ENCODE measurements at regions not wholly inside any gene's neighbourhood (a gene's known extent, or its start where the extent isn't known, plus 50 kb on each side); places are given as distances from the start of the nearest gene placed in this dataset.
A peak's percentile ranks its signal among the peaks of the same experiment; 100 is the strongest.
"Not testable (repeated sequence)": the region's sequence is repeated elsewhere in the genome, so short reads cannot be mapped to it uniquely, and the experiment has no call there.

DNA sequence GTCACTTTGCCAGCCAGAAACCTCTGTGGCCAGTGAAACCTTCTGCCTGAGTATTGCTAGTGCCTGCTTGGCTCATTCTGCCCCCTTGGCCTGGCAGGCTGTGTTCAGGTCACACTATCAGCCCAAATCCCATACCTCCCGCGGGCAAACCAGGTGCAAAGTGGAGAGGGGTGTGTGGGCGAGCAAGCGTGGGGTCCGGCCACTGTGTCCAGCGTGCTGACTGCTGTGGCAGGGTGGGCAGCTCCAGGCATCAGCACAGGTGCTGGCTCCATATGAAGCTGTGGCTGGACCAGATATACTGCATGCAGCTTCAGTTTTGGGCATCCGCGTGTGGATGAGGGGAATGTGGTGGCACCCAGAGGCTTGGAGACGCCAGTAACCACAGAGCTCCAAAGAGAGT, 576.5 kb upstream of the EDIL3 start:
- DNase-seq, result no peak

DNA sequence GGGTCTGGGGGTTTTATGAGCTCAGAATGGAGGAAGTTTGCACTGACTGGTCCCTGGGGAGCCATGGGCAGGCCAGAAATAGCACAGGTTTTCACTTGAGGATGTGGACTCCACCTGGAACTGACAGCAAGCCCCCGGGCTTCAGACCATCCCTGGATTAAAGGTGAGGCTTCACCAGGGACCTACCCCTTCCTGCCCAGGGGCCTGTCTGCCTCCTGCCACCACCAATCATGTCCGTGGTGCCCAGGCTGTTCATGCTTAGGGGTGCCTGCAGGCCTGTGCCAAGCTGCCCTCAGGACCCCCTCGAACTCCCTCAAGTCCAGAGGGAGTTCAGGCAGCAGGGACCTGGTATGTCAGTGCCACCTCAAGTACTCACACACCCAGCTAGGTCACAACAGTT, 577.2 kb upstream of the EDIL3 start:
- no peak for DNase-seq

DNA sequence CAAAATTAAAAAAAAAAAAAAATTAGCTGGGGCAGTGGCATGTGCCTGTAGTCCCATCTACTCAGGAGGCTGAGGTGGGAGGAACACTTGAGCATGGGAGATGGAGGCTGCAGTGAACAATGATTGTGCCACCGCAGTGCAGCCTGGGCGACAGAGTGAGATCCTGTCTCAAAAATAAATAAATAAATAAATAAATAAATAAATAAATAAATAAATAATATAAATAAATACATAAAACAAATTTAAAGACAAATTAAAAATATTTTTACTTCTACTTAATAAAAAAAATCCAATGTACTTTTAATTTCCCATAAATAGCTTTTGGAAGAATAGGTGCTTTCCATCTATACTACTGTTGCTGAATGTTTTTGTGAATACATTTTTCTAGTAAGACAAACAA, 598.4 kb upstream of the EDIL3 start:
- DNase-seq, result no peak

DNA sequence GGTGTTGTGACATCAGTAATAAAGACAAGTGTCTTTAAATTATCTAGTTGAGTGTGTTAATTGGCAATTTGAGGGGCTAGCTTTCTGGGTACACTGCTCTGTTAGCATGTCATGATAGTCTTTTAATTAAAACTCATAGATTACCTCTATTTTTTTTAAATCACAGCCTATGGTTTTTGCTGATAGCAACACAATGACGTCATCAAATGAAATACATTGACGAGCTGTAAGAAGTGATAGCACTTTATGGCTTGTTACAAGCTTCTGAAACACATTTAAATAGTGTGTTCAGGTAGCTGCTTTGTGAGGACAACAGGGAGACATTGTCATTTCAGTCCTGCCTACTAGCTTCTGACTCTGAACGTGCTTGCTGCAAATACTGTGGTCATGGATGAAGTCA, 600.5 kb upstream of the EDIL3 start:
- DNase-seq, result no peak

DNA sequence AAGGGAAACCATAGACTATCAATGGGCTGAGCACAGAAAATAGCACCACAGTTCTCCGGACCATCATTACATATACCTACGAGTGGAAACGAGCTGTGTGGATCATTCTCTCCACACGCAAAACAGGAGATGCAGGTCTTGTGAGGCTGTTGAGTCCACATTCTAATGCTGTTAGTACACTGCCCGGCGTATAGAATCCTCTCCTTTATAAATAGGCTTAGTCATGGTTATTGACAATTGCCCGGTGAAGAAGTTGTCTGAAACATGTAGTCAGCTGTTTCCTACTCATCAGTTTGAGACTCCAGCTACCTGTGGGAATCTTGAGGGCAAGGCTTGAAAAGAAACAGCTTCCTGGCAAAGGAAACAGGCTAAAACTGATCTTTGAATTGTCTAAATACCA, 602.0 kb upstream of the EDIL3 start:
- no peak for DNase-seq

DNA sequence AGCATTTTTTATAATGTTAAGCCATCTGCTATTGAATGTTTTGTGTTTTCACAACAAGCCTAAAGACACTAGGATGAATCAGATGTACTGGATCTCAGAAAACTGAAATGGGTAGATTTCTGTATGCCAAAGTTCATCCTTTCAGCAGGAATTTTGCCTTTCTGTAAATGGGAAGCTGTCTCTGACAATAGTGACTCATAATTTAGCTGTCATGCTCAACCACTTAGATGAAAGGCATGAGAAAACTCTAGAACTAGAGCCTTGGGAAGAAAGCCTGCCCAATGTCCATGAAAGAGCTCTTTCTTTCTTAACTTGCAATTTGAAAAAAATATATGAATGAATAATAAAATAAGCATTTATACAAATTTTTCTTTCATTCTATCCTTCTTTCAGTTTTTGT, 616.0 kb upstream of the EDIL3 start:
- peak; percentile 54 for DNase-seq

DNA sequence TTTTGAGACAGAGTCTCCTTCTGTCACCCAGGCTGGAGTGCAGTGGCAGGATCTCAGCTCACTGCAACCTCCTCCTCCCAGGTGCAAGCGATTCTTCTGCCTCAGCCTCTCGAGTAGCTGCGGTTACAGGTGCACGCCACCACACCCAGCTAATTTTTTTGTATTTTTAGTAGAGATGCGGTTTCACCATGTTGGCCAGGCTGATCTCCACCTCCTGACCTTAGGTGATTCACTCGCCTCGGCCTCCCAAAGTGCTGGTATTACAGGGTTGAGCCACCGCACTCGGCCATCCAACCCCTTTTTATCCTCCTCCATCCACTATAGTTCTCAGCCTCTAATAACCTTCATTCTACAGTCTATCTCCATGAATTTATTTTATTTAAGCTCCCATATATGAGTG, 617.3 kb upstream of the EDIL3 start:
- not testable (repeated sequence) for DNase-seq

DNA sequence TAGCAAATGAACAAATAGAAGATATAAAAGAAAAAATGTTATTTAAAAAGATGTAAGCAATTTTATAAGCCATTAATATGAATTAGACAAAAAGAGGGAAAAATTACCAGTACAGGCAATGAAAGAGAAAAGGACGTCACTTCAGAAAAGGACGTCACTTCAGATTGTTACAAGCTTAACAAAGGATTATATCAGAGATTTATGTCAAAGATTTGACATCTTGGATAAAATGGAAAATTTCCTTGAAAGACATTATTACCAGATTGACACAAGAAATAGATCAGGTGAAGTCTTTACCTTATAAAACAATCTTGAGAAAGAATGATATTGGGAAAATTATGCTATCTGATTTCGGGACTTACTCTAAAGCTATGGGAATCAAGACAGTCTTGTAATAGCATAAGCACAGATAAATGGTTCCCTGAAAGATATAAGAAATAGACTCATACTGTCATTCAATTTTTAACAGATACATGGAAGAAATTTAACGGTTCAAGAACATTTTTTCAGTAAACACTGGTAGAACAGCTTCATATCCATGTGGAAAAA, 625.4 kb upstream of the EDIL3 start:
- DNase-seq, result no peak

DNA sequence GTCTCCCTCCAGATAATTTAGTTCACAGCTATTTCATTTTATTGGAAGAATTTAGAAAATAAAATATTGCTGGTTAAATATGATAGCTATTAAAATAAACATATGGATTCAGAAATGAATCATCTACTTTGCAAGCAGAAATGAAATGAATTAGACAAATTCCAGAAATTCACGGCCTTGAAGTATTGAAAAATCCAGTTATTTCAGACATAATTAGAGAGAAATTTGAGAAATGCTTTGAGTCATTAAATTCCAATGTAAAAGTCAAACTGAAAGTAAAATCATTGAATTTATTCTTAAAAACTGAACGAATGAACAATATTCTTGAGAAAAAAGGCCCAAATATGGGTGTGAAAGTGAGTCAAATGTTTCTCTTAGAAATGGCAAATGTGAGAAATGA, 632.6 kb upstream of the EDIL3 start:
- peak; percentile 18 for DNase-seq

DNA sequence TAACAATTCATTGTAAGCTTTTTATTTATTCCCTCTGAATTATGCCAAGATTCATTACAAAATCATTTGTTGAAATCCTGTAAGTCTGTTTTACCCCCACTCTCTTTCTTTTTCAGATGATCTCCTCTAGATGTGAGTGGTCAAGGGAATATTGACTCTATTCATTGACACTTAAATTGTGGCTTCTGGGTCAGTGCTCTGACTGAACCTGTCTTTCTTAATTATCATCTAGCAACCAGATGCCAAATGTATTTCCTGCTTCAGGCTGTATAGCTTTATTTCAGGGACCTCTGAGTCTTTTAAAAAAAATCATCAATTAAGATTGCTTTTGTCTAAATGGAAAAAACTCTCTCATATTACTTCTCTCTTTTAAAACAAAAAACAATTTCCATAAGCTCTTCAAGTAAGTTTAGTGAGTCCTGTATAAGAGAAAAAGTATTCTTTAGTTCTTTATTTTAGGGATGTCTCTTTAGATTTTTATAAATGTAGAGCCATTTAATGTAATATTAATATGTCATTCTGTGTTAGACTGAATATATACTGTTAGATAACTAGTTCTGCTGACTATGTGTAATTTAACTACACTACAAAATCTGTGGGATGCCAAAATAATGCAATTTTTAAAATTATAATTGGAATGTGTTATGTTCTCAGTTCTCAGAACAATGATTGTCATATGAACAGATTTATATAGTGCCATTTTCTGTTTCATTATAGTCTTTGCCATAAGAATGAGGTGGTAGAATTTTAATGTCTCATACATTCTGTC, 645.8 kb upstream of the EDIL3 start:
- DNase-seq, result no peak

DNA sequence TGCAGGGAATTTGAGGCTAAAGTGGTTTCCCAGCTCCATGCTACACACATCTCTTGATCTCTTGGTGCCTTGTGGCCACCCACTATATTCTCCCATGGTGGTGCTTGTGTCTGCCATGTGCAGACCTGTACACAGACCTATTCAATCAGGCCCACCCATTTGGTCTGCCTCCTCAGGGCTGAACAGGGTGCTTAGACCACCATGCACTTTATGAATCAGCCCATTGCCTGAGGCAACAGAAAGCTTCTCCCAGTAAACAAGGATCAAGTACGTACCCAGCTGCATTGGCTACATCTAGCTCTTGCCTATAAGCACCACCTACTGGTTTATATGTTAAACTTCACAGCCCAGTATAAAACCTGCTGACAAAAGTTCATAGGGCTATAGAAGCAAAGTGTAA, 664.3 kb upstream of the EDIL3 start:
- peak; percentile 62 for DNase-seq

DNA sequence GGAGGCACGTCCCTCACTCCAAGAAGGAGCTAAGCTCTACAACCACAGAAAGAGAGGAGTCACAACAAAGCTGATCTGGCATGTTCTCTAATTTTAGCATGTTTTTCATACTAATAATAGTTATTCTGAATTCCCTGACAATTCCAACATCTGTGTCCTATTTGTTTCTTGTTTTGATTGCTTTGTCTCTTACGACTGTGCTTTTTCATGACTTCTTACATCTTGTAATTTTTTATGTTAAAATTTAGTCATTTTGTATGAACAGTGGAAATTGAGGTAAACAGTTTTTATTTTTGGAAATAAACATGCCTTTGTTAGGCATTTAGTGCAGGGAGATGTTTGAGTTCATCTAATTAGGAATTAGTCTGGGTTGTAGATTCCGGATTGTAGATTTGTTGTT, 668.1 kb upstream of the EDIL3 start:
- no peak for DNase-seq

DNA sequence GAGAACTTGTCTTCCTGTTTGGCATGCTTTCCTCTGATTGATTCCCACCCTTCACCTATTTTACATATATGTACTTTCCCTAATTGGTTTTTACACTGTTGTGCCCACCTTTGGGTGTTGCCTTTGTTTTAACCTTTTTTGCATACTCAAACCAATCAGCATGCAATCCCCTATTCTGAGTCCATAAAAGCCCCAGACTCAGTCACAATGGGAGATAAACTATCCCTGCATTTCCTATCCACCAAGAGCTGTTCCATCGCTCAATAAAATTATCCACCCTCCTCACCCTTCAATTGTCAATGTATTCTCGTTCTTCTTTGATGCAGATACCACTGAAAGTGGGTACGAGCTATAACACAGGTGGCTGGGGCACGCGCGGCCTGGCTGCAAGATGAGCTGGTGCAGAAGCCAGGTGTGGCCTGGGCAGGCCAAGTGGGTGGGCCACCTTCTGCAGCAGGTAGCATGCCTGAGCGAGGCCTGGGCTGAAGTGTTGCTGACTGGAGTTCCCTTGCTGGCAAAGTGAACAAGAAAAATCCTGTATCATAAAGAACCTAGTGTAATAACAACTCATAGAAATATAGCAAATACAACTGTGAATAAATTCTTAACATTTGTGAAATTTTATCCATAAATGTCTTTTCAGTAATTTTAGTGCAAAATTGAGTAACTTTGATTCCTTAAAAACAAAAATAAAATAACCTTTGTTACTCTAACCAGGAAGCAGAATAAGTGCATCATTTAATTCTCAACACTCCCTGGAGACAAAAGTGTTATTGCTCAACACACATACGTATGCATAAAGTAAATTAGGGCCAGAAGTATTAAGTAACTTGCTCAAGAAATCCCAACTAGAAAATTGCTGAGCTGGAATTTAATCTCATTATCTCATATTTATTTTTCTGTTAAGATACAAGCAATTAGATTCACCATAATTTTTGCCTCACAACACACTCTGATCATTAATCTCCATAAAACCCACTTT, 685.3 kb upstream of the EDIL3 start:
- DNase-seq, result peak; percentile 8

DNA sequence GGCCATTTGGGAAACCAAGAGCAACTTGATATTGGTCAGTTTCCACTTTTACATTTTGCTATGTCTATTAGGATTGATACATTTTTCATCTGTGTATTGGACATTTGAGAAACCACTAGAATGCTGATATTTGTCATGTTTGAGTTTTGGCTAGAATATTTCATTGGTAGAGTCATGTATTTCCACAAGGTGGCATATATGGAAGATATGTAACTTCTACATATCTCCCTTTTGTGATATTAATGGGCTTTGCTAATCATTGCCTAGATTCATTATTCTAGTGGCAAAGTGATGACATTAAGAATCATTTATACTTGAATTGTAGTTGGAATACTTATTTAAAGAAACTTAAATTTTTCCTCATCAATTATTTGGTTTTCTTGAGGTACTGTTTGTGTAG, 692.9 kb upstream of the EDIL3 start:
- no peak for DNase-seq

DNA sequence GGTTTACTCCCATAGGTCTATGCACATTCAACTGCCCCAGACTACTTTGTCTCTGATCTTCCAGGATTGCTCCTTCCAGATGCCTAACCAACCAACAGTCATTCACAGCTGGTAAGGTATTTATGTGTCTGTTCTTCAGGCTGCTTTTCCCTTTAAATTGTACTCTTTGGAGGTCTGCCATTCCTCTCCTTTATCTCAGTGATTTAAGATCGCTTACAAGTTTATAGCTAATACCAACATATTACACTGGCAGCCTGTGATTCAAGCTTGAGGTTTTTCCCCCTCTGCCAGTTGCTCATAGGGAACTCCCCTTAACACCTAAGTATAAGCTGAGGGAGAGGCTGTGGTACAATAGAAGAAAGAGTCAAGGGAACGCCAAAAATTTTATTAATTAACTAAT, 711.7 kb upstream of the EDIL3 start:
- no peak for DNase-seq

DNA sequence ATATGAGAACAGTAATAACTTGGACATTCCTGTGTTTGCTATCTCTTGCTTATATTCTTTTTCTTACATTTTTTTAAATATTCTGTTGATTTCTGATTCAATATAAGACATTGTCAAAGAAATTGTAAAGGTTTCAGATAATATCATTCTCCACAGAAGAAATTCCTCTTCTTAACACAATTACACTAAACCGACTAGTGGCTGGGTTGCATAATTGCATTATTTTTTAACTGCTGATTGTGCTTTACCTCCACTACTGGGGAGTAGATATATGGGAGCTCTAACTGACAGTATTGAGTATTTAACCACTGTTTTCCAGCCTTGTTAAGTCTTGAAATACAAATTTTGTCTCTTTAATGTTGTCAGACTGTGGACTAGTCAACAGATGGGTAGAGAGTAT, 723.8 kb upstream of the EDIL3 start:
- no peak for DNase-seq

DNA sequence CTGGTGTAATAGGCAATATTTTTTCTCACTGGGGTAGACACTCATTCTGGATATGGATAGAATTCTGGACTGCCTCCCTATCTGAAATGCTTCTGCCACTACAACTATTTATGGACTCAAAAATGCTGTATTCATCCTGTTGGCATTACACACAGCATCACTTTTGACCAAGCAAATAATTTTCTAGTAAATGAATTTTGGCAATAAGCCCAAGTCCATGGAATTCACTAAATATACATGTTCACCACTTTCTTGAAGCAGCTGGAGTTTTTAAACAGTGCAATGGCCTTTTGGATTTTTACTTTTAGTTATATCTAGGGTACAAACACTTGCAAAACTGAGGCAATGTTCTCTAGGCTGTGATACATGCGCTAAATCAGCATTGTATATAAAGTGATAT, 724.9 kb upstream of the EDIL3 start:
- DNase-seq, result peak; percentile 3

DNA sequence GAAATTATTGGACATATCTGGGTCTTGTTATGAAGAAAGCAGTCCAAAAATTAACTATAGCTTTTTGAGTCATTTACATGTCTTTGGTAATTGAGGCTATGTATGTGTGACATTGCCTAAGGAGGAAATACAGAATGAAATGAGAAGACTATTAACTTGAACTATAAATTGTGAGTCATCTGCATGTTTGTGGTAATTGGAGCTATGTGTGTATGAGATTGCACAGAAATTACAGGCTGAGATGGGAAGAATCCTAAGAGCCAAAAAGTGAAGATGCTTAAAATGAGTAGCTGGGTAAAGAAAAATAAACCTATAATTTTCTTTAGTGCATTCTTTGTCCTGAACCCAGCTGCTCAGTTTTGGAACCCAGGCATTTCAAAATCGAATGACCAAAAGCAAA, 747.6 kb upstream of the EDIL3 start:
- DNase-seq, result peak; percentile 74

DNA sequence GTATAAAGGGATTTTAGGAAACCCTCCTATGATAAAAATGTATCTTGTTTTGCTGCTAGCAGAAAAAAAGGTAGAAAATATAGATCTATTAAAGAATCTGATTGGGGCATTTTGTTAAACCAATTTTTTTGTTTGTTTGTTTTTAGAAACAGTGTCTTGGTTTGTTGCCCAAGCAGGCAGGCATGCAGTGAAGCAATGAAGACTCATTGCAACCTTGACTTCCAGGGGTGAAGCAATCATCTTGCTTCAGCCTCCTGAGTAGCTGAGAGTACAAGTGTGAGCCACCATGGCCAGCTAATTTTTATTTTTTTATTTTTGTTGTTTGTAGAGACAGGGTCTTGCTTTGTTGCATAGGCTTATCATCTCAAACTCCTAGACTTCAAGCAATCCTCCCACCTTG, 755.8 kb upstream of the EDIL3 start:
- DNase-seq, result no peak

DNA sequence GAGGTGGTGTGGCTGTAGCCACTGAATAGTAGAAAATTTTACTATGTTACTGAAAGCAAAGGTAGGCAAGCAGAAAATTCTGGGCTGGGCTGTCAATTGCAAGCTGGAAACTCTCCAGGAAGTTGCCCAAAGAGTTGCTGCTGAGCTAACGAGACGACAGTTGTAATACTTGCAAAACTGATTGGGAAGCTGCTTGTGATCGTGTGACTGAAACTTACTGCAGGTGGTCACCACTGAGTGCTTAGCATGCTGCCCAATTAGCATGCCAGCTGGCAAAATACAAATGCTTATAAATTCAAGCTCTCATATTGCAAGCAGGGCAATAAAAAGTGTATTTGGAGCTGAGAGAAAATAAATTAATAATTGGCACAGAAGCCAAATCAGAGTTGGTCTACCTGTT, 758.5 kb upstream of the EDIL3 start:
- no peak for DNase-seq

DNA sequence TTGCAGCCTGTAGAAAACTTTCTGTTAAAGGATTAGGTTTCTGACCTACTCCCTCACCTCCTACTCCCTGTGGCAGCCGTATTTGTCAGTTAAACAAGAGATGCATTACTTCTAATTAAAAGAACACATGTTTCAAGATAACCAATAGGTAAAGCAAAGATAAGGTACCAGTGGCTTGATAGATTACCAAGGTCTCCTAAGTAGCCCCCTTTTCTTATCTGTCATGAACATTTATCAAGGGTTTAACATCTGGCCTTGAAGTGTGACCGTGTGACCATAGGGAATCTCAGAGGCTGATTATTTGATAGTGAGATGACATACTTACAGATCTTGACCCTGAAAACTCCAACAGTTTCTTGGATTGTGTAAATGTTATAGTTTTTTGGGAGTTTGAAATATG, 764.0 kb upstream of the EDIL3 start:
- no peak for DNase-seq

DNA sequence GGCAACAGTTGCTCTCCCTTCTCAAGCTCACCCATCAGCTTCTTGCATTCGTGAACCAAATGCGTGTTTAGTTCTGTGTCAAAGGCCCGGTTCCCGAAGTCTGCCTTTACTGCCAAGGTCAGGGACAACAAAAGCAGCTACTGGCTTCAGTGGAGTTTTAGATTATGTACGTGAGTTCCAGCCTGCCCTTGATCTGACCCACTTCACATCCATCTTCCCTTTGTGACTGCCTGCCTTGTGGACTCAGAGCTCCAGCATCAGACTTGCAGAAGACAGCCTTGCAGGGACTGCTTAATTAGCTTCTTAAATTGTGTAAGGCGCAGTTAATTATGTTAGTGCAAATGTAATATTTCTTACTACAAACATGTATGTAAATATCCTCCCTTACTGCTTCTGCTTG, 774.7 kb upstream of the EDIL3 start:
- no peak for DNase-seq

DNA sequence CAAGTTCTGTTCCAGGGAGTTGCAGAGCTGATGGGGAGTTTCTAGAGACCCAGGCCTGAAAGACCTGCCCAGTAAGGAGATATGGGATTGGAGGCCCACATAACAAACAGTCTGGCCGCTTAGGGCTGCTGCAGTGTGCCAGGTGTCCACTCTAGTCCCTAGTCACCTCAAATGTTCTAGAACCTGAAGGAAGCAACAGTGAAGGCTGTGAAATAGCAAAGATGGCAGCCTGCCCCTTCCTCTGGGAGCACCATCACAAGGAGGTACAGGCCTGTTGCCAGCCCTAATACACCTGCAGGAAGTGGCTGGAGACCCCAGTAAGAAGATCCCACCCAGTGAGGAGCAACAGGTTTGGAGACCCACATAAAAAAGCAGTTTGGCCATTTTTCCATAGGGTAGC, 783.8 kb upstream of the EDIL3 start:
- no peak for DNase-seq

DNA sequence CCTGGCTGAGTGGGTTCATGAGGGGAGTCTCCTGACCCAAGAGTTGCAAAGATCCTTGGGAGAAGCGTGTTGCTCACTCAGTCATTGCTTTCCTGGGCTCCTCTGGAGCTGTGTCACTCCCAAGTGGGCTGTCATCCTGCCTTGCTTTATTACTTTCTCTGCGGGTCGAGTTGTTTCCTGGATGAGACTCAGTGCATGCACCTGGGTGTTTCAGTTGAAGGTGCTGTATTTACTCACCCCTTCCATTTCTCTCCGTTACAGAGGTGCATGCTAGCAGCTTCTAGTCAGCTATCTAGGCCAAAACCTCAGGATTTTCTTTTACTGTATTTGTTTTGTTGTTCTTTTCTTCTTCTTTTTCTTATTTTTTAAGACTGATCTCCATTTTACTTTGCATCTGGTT, 785.5 kb upstream of the EDIL3 start:
- no peak for DNase-seq
